GM19025 (cell line): ENCODE measurements at regions not wholly inside any gene's neighbourhood (a gene's known extent, or its start where the extent isn't known, plus 50 kb on each side); places are given as distances from the start of the nearest gene placed in this dataset.

Experiments
- ATAC-seq: cut with Tn5 transposase; IDR thresholded peaks from one replicate; pipeline ENCODE4 v1.9.1; 2021; ENCODE audit warnings: mild to moderate bottlenecking, low read depth, moderate library complexity; ENCODE audit not compliant: unreplicated experiment

- ATAC-seq = no peak
These were observed 480.2 kb upstream of the PRKX start for GRCh38 chrX:4193500-4194155.

- ATAC-seq = no peak
These were observed 472.9 kb upstream of the PRKX start for GRCh38 chrX:4186331-4186730.

GRCh38 chrX:4185086-4185485 is 471.6 kb upstream of the PRKX start:
- ATAC-seq = no peak

GRCh38 chrX:4182408-4182806 is 469.0 kb upstream of the PRKX start:
- ATAC-seq = no peak

- ATAC-seq = no peak
These were observed 468.4 kb upstream of the PRKX start for GRCh38 chrX:4181782-4182407.

- no peak for ATAC-seq
These were observed 465.6 kb upstream of the PRKX start for GRCh38 chrX:4179031-4179430.

- ATAC-seq = no peak
These were observed 461.8 kb upstream of the PRKX start for GRCh38 chrX:4175221-4175620.

- no peak for ATAC-seq
These were observed 460.3 kb upstream of the PRKX start for GRCh38 chrX:4173743-4174142.

GRCh38 chrX:4151798-4152197 is 438.3 kb upstream of the PRKX start:
- ATAC-seq = no peak

- ATAC-seq = no peak
These were observed 436.8 kb upstream of the PRKX start for GRCh38 chrX:4150259-4150658.

GRCh38 chrX:4129626-4130025 is 416.2 kb upstream of the PRKX start:
- ATAC-seq = no peak

GRCh38 chrX:4118666-4119530 is 405.4 kb upstream of the PRKX start:
- no peak for ATAC-seq

- no peak for ATAC-seq
These were observed 397.5 kb upstream of the PRKX start for GRCh38 chrX:4110964-4111363.

- no peak for ATAC-seq
These were observed 381.5 kb upstream of the PRKX start for GRCh38 chrX:4094926-4095325.

- ATAC-seq = no peak
These were observed 377.8 kb upstream of the PRKX start for GRCh38 chrX:4091046-4091760.

GRCh38 chrX:4059893-4060292 is 346.4 kb upstream of the PRKX start:
- ATAC-seq = no peak

- no peak for ATAC-seq
These were observed 330.5 kb upstream of the PRKX start for GRCh38 chrX:4043951-4044350.

GRCh38 chrX:4035874-4036273 is 322.4 kb upstream of the PRKX start:
- no peak for ATAC-seq

GRCh38 chrX:4028151-4028550 is 314.7 kb upstream of the PRKX start:
- no peak for ATAC-seq

GRCh38 chrX:4005281-4005680 is 291.8 kb upstream of the PRKX start:
- ATAC-seq = no peak

- ATAC-seq = no peak
These were observed 291.4 kb upstream of the PRKX start for GRCh38 chrX:4004822-4005221.
